Adrenal gland (tissue), 5 donors: ENCODE measurements at regions not wholly inside any gene's neighbourhood (a gene's known extent, or its start where the extent isn't known, plus 50 kb on each side); places are given as distances from the start of the nearest gene placed in this dataset.

Source experiments
- POLR2A ChIP-seq, 2 donors: fragments of 450-650 bp; IDR thresholded peaks; one replicate each; pipeline ENCODE4 v1.6.1; 2017; ENCODE audit warnings: antibody characterized with exemption in 2 of 2, mild to moderate bottlenecking in 2 of 2, moderate library complexity in 1 of 2
- TF ChIP-seq, protein P1 (sequence below), 6 experiments: fragments of 450-650 bp in 4 of 6; fragments of 200-600 bp in 2 of 6; sonication (generic) in 1 of 6; IDR thresholded peaks; 1 replicate in 5 of 6; 2 replicates in 1 of 6; pipeline versions ENCODE4 v1.5.1 to v1.8.0; 2016 to 2021; ENCODE audit warnings: antibody characterized with exemption in 6 of 6, mild to moderate bottlenecking in 2 of 6, moderate library complexity in 1 of 6
- donor health status: DM: no; HTN: no; CAD: no.

GRCh38 chr12:132411457-132411856, 78.5 kb upstream of the FBRSL1 start:
- TF ChIP-seq, protein P1, sequence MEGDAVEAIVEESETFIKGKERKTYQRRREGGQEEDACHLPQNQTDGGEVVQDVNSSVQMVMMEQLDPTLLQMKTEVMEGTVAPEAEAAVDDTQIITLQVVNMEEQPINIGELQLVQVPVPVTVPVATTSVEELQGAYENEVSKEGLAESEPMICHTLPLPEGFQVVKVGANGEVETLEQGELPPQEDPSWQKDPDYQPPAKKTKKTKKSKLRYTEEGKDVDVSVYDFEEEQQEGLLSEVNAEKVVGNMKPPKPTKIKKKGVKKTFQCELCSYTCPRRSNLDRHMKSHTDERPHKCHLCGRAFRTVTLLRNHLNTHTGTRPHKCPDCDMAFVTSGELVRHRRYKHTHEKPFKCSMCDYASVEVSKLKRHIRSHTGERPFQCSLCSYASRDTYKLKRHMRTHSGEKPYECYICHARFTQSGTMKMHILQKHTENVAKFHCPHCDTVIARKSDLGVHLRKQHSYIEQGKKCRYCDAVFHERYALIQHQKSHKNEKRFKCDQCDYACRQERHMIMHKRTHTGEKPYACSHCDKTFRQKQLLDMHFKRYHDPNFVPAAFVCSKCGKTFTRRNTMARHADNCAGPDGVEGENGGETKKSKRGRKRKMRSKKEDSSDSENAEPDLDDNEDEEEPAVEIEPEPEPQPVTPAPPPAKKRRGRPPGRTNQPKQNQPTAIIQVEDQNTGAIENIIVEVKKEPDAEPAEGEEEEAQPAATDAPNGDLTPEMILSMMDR (IDR thresholded peaks at IDR 0.05) = no peak
- no peak for TF ChIP-seq POLR2A (IDR thresholded peaks at IDR 0.05)
